ENCODE measurements at regions not wholly inside any gene's neighbourhood (a gene's known extent, or its start where the extent isn't known, plus 50 kb on each side); places are given as distances from the start of the nearest gene placed in this dataset.

DNA sequence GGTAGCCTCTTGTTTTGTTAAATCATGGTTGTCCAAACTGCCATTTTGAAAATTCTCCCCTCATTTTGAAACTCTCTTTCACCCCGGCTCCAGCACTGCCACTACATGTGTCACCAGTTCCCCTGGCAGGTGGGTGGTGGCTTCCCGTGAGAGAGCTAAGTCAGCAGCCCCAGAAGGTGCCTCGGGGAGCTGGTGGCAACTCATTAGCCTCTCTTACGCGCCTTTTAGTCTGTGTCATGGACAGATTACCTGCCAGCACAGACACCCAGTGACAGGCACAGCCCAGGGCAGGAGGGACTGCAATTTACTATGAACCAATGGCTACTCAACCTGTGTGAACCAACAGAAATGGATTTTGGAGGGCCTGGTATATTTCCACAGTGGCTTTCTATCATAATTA lies 147.1 kb upstream of the SASH1 start:
- no peak for DNase-seq (ENCODE audit: low read depth in 1 of 2, low spot score in 2 of 2)
- Histone ChIP-seq H3K14ac (ENCODE audit: insufficient read length) (no peak overlapping the region), H3K4me2 (ENCODE audit: insufficient read depth in 1 of 2, low read depth in 2 of 2, low read length in 2 of 2) (no peak overlapping the region), H4K5ac (ENCODE audit: insufficient read length, low read depth, low read length) (no peak overlapping the region), H3K9ac (replicated peaks in 1 of 4; ENCODE audit: extremely low read depth in 1 of 4, low read depth in 3 of 4, low read length in 3 of 4) (no peak overlapping the region), H3K9me3 (ENCODE audit: insufficient read depth in 2 of 2, low read depth in 1 of 2, low read length in 1 of 2) (no peaks in the 10 kb centered on the region), H3K18ac (ENCODE audit: extremely low read depth, low read length) (no peak overlapping the region), H2AFZ (ENCODE audit: low read length) (no peak overlapping the region), H4K8ac (ENCODE audit: extremely low read depth, insufficient read depth, low read length) (peak overlapping the region; percentile 43; the same call in 1 of the 2 replicates), H3K4ac (replicated peaks; ENCODE audit: insufficient read length, low read depth, low read length) (no peak overlapping the region), H3K23me2 (ENCODE audit: low read depth, low read length) (no peaks in the 10 kb centered on the region), H2BK5ac (ENCODE audit: low read depth, low read length) (no peak overlapping the region), H4K20me1 (replicated peaks in 1 of 2; ENCODE audit: control insufficient read depth in 1 of 2, insufficient read depth in 2 of 2, low read length in 2 of 2) (no peaks in the 10 kb centered on the region), H3K79me1 (ENCODE audit: low read depth, low read length) (no peaks in the 10 kb centered on the region), H3K36me3 (ENCODE audit: control insufficient read depth in 2 of 4, insufficient read depth in 4 of 4, low read length in 3 of 4) (no peaks in the 10 kb centered on the region), H3K23ac (ENCODE audit: insufficient read length) (no peak overlapping the region), H3K79me2 (ENCODE audit: control insufficient read depth in 1 of 2, insufficient read depth in 2 of 2, low read length in 2 of 2) (no peaks in the 10 kb centered on the region), H3K4me3 (ENCODE audit: extremely low read depth in 1 of 4, insufficient read depth in 2 of 4, low read depth in 3 of 4, low read length in 4 of 4) (no peak overlapping the region), H2BK20ac (ENCODE audit: low read length) (no peak overlapping the region), H2BK120ac (replicated peaks; ENCODE audit: low read depth, low read length) (no peak overlapping the region), H2AK5ac (ENCODE audit: low read depth, low read length) (no peak overlapping the region), H3K27ac (ENCODE audit: low read depth, low read length) (no peak overlapping the region), H3K4me1 (replicated peaks in 1 of 4; ENCODE audit: control insufficient read depth in 3 of 4, insufficient read depth in 4 of 4, low read length in 3 of 4) (peaks cover 0 to 3% (median under 1%) of the 10 kb centered on the region in 4 experiments; a peak in 1 of 7 replicates), H4K91ac (replicated peaks; ENCODE audit: insufficient read length, low read length) (no peak overlapping the region), H3K27me3 (replicated peaks in 1 of 4; ENCODE audit: control insufficient read depth in 3 of 4, extremely low read depth in 1 of 4, insufficient read depth in 3 of 4, low read length in 3 of 4) (no peaks in the 10 kb centered on the region), H2BK15ac (ENCODE audit: low read length) (no peak overlapping the region), H2BK12ac (ENCODE audit: low read depth, low read length) (no peak overlapping the region), H3K56ac (replicated peaks; ENCODE audit: insufficient read length, low read depth, low read length) (no peak overlapping the region)
- ChIA-PET POLR2A (ENCODE audit: partially characterized antibody) (no interaction called here), CTCF (ENCODE audit: partially characterized antibody) (interaction anchor here (1.8 to 2.0 kb wide), 2 partner anchors 15 to 18 kb away, joined by 6 to 8 read pairs; no protein-coding TSS in a partner anchor)
- FAIRE-seq, result no peak
- TF ChIP-seq SIN3A (conservative IDR thresholded peaks at IDR 0.05 in 1 of 2, IDR thresholded peaks at IDR 0.05 in 1 of 2; ENCODE audit: low read depth in 1 of 2, low read length in 2 of 2), result no peak
- TF ChIP-seq, protein P1, sequence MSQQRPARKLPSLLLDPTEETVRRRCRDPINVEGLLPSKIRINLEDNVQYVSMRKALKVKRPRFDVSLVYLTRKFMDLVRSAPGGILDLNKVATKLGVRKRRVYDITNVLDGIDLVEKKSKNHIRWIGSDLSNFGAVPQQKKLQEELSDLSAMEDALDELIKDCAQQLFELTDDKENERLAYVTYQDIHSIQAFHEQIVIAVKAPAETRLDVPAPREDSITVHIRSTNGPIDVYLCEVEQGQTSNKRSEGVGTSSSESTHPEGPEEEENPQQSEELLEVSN (IDR thresholded peaks at IDR 0.05), result no peak
- no peak for TF ChIP-seq ASH2L (IDR thresholded peaks at IDR 0.05; ENCODE audit: low read length)
- no peak for TF ChIP-seq CEBPB (IDR thresholded peaks at IDR 0.05; ENCODE audit: low read depth, low read length)
- TF ChIP-seq HDAC2 (IDR thresholded peaks at IDR 0.05; ENCODE audit: borderline replicate concordance in 1 of 2, low read depth in 2 of 2, low read length in 2 of 2), result no peak
- TF ChIP-seq RBBP5 (IDR thresholded peaks at IDR 0.05; ENCODE audit: borderline replicate concordance, low read depth, low read length), result no peak
- TF ChIP-seq CBX5 (IDR thresholded peaks at IDR 0.05; ENCODE audit: low read depth, low read length), result no peak
- no peak for TF ChIP-seq NANOG (IDR thresholded peaks at IDR 0.05; ENCODE audit: insufficient read depth, low read depth, low read length, poor library complexity, severe bottlenecking)
- TF ChIP-seq JUND (IDR thresholded peaks at IDR 0.05; ENCODE audit: low read length), result no peak
- TF ChIP-seq SIRT6 (IDR thresholded peaks at IDR 0.05; ENCODE audit: low read length), result no peak
- TF ChIP-seq KDM5A (IDR thresholded peaks at IDR 0.05; ENCODE audit: low read length), result no peak
- WGBS, 2 experiments (ENCODE audit: extremely low coverage in 1 of 2, insufficient coverage in 1 of 2, insufficient read length in 1 of 2, insufficient replicate concordance in 2 of 2, low coverage in 1 of 2, low lambda C conversion rate in 2 of 2, missing lambda C conversion rate in 1 of 2), result 100% methylated on average over 5 of the region's 5 CpGs; no CpG with 5 or more reads in 1 of the 2 experiments

All from H1 (cell line).